HG02943 (cell line): ENCODE measurements at regions not wholly inside any gene's neighbourhood (a gene's known extent, or its start where the extent isn't known, plus 50 kb on each side); places are given as distances from the start of the nearest gene placed in this dataset.
"Not testable (repeated sequence)": the region's sequence is repeated elsewhere in the genome, so short reads cannot be mapped to it uniquely, and the experiment has no call there.

ENCODE experiments used
- ATAC-seq: cut with Tn5 transposase; IDR thresholded peaks from one replicate; pipeline ENCODE4 v1.9.1; 2021; ENCODE audit warnings: mild to moderate bottlenecking, low read depth, moderate library complexity; ENCODE audit not compliant: unreplicated experiment

- no peak for ATAC-seq
Measured at GRCh38 chr13:109345433-109345941, 440.9 kb downstream of the IRS2 start.

- no peak for ATAC-seq
Measured at GRCh38 chr13:109344552-109345157, 441.7 kb downstream of the IRS2 start.

DNA sequence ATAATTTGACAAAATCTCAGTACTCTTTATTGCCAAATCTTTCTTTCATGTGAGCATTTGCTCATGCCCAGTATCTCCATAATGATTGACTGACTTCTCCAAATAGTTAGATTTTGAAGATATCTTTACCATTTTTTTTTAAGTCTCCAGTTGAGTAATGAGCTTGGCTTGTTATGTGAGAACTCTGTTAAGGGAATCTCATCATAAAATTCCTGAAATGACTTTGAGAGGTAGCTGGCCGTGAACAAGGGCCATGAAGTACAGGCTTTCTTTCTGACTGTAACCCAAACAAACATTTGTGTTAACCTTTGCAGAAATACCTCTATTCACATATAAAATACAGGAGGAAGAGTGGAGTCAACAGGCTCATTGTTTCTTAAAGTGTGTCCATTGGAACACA is 449.7 kb downstream of the IRS2 start:
- no peak for ATAC-seq

- no peak for ATAC-seq
Measured at GRCh38 chr13:109333893-109334651, 452.3 kb downstream of the IRS2 start.

DNA sequence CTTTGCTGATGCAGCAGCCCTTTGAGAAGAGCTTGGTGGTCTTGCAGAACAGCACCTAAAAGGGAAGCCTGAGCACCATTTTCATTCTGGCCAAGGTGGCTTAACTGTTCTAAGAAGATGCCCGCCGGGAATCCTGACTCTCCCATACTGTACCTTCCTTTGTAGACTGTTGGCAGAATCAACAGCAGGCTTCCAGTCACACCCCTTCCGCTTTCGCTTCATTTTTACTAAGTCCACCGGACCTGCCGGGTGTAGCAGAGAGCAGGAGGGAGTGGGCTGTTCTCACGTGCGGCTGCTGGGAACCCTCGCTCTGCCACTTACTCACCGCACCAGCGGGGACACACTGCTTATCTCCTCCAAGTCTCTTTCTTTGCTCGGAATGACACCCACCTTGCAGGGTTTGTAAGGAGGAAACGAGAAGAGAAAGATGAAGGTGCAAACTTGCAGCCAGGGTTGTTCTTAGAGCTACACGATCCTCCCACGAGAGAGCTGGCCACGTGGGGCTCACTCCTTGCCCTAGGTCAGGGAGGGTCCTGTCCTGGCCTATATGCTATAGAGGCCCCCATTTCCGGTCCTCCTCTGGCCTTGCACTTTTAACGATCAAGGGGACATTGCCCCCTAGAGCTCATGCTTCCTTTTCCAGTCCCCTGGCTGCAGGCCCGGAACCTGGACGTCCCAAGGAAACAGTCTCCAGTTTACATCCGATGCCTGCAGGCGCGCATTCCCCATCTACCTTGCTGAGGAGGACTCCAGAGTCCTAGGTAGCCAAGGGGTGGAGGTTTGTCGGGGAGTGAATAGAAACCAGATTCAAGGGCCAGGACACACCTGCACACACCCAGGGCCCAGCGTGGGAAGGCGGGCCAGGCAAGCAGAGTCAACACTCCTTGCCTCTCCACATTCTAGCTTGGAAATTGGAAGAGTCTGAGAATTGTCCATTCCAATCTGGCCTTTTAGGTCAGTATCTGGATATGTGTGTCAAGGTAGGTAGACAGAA is 453.6 kb downstream of the IRS2 start:
- ATAC-seq: no peak

- no peak for ATAC-seq
Measured at GRCh38 chr13:109331898-109332297, 454.5 kb downstream of the IRS2 start.

- no peak for ATAC-seq
Measured at GRCh38 chr13:109331011-109331433, 455.4 kb downstream of the IRS2 start.

- no peak for ATAC-seq
Measured at GRCh38 chr13:109330123-109330522, 456.3 kb downstream of the IRS2 start.

- ATAC-seq: no peak
Measured at GRCh38 chr13:109329175-109329574, 457.2 kb downstream of the IRS2 start.

GRCh38 chr13:109326601-109327000 is 459.8 kb downstream of the IRS2 start:
- ATAC-seq: no peak

DNA sequence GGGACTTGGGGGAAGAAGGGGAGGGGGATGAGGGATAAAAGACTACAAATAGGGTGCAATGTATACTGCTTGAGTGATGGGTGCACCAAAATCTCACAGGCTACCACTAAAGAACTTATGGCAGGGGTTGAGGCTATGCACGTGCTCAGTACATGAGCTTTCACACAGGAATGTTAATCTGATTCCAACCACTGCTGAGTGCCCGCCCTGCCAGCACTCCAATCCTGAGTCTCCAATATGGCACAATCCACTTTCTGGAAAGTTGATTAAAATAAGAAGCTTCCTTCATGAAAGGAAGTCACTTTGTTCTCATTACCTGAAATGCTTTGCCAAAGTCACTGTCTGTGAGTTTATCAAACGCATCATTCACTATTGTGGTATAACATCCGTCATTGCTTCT is 463.0 kb downstream of the IRS2 start:
- no peak for ATAC-seq

DNA sequence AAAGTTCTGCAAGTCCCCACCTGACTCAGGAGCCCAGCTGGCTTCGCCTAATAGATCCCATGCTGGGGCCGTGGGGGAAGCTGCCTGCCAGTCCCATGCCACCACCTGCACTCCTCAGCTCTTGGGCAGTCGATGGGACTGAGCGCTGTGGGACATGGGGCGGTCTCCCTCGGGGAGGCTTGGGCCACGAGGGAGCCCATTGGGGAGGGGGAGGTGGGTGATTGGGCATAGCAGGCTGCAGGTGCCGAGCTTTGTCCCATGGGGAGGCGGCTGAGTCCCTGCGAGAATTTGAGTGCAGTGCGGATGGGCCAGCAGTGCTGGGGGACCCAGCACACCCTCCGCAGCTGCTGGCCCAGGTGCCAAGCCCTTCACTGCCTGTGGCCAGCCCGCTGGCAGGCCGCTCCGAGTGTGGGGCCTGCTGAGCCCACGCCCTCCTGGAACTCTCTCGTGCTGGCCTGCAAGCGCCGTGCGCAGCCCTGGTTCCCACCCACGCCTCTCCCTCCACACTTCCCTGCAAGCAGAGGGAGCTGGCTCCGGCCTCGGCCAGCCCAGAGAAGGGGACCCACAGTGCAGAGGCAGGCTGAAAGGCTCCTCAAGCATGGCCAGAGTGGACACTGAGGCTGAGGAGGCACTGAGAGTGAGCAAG is 467.3 kb downstream of the IRS2 start:
- no peak for ATAC-seq

DNA sequence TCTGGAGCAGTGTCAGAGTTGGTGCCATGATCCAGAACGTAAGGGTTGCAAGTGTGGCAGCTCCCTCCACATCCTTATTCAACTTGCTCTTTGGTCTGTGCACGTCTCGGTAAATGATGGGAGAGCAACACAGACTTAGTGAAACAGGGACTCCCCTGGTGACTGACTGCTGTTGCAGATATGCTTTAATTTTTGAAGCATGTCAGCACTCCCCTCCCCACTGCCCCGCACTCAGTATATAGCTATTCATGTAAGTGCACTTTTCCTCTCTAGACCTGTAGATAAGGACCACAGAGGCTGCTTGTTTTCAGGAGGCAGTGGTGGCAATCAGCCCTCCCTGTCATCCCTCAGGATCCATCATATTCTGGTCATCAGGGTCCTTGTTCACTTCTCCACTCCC is 470.9 kb downstream of the IRS2 start:
- ATAC-seq: no peak

DNA sequence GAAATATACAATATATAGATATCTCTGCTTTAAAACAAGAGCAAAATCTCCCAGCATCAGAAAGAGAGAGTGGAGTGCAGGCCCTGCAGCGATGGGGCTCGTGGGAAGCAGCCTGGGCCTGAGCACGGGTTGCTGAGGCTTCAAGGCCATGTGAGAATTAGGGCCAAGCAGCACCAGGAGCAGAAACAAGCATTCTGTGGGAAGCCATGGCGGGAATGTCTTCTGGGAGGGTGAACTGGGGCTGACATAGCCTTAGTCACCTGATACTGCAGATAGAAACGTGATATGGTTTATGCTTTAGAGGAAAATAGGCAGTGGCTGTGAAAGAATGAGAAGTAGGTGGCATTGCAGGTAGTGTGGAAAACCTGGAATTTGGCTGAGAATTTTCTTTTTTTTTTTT is 472.3 kb downstream of the IRS2 start:
- no peak for ATAC-seq

- ATAC-seq: no peak
Measured at GRCh38 chr13:109312399-109312798, 474.0 kb downstream of the IRS2 start.

DNA sequence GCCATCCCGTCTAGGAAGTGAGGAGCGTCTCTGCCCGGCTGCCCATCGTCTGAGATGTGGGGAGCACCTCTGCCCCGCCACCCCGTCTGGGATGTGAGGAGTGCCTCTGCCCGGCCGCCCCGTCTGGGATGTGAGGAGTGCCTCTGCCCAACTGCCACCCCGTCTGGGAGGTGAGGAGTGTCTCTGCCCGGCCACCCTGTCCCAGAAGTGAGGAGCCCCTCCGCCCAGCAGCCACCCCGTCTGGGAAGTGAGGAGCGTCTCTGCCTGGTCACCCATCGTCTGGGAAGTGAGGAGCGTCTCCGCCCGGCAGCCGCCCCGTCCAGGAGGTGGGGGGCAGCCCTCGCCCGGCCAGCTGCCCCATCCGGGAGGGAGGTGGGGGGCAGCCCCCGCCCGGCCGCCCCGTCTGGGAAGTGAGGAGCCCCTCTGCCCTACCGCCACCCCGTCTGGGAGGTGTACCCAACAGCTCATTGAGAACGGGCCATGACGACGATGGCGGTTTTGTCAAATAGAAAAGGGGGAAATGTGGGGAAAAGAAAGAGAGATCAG is 474.9 kb downstream of the IRS2 start:
- not testable (repeated sequence) for ATAC-seq

DNA sequence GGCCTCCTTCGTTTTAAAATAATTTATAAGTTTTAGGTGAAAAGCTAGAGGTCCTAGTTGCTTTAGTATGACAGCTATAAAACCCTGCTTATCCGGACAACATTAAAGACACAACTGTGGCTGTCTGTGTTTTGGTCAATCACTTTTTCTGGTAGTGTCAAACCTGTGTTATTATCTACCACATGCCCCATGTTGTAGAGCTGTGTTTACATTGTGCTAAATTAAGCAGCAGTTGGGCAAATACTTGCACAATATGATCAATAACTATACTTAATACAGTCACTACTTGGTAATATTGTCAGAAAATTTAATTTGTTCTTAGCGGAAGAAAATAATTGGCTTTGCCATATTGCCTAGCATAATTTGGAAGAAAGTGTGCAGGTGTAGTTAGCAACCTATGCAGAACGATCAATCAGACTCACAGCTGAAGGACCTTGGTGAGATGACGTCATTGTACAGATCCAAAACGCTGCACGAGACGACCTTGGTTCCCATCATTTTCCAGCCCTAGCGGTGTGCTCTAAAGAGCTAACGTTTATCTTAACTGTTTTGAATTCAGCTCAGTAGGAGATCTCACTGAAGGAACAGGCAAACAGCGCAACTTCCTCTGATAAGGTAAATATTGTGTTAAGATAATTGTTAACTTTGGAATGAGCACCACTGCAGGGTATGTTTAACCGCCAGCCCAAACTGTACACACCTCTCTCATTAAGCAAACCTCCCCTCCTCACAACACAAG is 476.6 kb downstream of the IRS2 start:
- no peak for ATAC-seq

DNA sequence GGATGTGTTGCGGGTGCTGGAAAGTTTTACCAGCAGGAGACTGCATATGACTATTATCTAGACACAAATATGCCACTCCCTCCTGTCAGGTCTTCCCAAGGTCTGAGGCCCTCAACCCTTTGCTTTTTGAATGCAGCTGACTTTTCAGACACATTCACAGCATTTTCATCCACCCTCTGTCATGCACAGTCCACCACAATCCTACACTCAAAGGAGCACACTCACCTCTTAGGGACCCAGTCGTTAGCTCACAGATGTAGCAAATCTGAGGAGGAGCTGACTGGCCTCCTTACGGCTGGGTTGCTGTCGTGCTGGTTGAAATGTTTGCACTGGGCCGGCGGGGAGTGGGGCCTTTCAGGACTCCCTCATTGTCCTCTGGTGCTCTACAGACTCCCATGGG is 479.4 kb downstream of the IRS2 start:
- no peak for ATAC-seq

DNA sequence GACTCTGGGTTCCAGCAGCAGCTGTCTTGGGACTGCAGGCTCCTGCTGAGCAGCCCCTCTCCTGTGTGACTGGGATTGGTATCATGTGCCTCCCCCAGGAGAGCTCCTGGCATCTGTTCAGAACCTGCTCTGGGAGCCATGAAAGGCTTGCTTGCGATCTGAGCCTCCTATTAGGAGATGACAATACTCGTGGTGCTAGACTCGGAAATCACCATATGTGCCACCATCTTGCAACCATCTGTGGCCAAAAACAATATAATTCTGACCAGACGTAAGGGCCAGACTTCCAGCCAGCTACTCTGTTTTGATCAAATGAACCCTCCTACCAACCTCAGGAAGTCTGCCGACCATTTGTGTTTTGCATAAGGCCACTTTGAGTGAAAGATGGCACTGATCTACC is 484.7 kb downstream of the IRS2 start:
- no peak for ATAC-seq
